ENCODE measurements at regions not wholly inside any gene's neighbourhood (a gene's known extent, or its start where the extent isn't known, plus 50 kb on each side); places are given as distances from the start of the nearest gene placed in this dataset.

- no peak for TF ChIP-seq REST (IDR thresholded peaks at IDR 0.05; ENCODE audit: insufficient read depth in 1 of 2, low read depth in 2 of 2, low read length in 2 of 2)
- no peak for TF ChIP-seq TAF1 (IDR thresholded peaks at IDR 0.05; ENCODE audit: borderline replicate concordance, insufficient read depth, low read length)
- TF ChIP-seq SIN3A (IDR thresholded peaks at IDR 0.05; ENCODE audit: borderline replicate concordance, insufficient read depth, low read length) = no peak
Measured at GRCh38 chr10:33612116-33612515, 277.6 kb upstream of the NRP1 start.

Data from PFSK-1 (cell line).